ENCODE measurements at regions not wholly inside any gene's neighbourhood (a gene's known extent, or its start where the extent isn't known, plus 50 kb on each side); places are given as distances from the start of the nearest gene placed in this dataset.

GRCh38 chr5:174191850-174192655, 146.5 kb downstream of the NSG2 start:
- no peak overlapping the region for H2AFZ ChIP-seq (ENCODE audit: low read length)
- no peaks in the 10 kb centered on the region for H3K79me2 ChIP-seq (ENCODE audit: insufficient read depth, low read depth, low read length)
- H3K36me3 ChIP-seq (ENCODE audit: insufficient read depth, low read length) = no peaks in the 10 kb centered on the region
- H3K9me2 ChIP-seq (ENCODE audit: insufficient read depth, low read length) = no peaks in the 10 kb centered on the region
- H3K27ac ChIP-seq (ENCODE audit: low read depth, low read length, poor library complexity, severe bottlenecking) = no peak overlapping the region
- CTCF ChIA-PET (ENCODE audit: unreplicated experiment) = no interaction called here
- TF ChIP-seq CTCF (conservative IDR thresholded peaks at IDR 0.05; ENCODE audit: low read length) (no peak), EZH2phosphoT487 (IDR thresholded peaks at IDR 0.05; ENCODE audit: borderline replicate concordance, low read depth, low read length) (no peak)
- intact Hi-C loops (cut with micrococcal nuclease; ENCODE audit: unreplicated experiment) = no loop called here
- POLR2A ChIA-PET = interaction anchor here (0.7 kb wide), 1 partner anchor 22 kb away, joined by 3 read pairs; no protein-coding TSS in a partner anchor
- no peak for DNase-seq (ENCODE audit: low spot score)
- H4K20me1 ChIP-seq (ENCODE audit: insufficient read depth, low read length) = no peaks in the 10 kb centered on the region
- no peak overlapping the region for H3K4me3 ChIP-seq (ENCODE audit: low read depth, low read length, poor library complexity, severe bottlenecking)
- no peaks in the 10 kb centered on the region for H3K4me1 ChIP-seq (ENCODE audit: insufficient read depth, low read length, poor library complexity, severe bottlenecking)
- no TSS peak for BruUV-seq (replicated peaks)
- H3K4me2 ChIP-seq (ENCODE audit: low read length) = no peak overlapping the region
- H3K9me3 ChIP-seq (ENCODE audit: low read length) = no peaks in the 10 kb centered on the region

- ChIA-PET CTCF (ENCODE audit: unreplicated experiment) (no interaction called here), POLR2A (interaction anchor here (0.7 kb wide), 1 partner anchor 23 kb away, joined by 3 read pairs; no protein-coding TSS in a partner anchor)
- DNase-seq (ENCODE audit: low spot score) = no peak
- no peaks in the 10 kb centered on the region for H3K9me3 ChIP-seq (ENCODE audit: low read length)
- H3K27ac ChIP-seq (ENCODE audit: low read depth, low read length, poor library complexity, severe bottlenecking) = no peak overlapping the region
- intact Hi-C loops (cut with micrococcal nuclease; ENCODE audit: unreplicated experiment) = no loop called here
- no peaks in the 10 kb centered on the region for H3K36me3 ChIP-seq (ENCODE audit: insufficient read depth, low read length)
- H4K20me1 ChIP-seq (ENCODE audit: insufficient read depth, low read length) = no peaks in the 10 kb centered on the region
- no peaks in the 10 kb centered on the region for H3K4me1 ChIP-seq (ENCODE audit: insufficient read depth, low read length, poor library complexity, severe bottlenecking)
- TF ChIP-seq CTCF (conservative IDR thresholded peaks at IDR 0.05; ENCODE audit: low read length) (no peak), EZH2phosphoT487 (IDR thresholded peaks at IDR 0.05; ENCODE audit: borderline replicate concordance, low read depth, low read length) (no peak)
- H2AFZ ChIP-seq (ENCODE audit: low read length) = no peak overlapping the region
- no TSS peak for BruUV-seq (replicated peaks)
- no peaks in the 10 kb centered on the region for H3K79me2 ChIP-seq (ENCODE audit: insufficient read depth, low read depth, low read length)
- H3K4me2 ChIP-seq (ENCODE audit: low read length) = no peak overlapping the region
- H3K9me2 ChIP-seq (ENCODE audit: insufficient read depth, low read length) = no peaks in the 10 kb centered on the region
- no peak overlapping the region for H3K4me3 ChIP-seq (ENCODE audit: low read depth, low read length, poor library complexity, severe bottlenecking)
Measured at GRCh38 chr5:174192901-174193300, 147.4 kb downstream of the NSG2 start.

GRCh38 chr5:174195517-174195916, 150.0 kb downstream of the NSG2 start:
- CTCF ChIA-PET (ENCODE audit: unreplicated experiment) = no interaction called here
- no peaks in the 10 kb centered on the region for H4K20me1 ChIP-seq (ENCODE audit: insufficient read depth, low read length)
- H3K9me2 ChIP-seq (ENCODE audit: insufficient read depth, low read length) = no peaks in the 10 kb centered on the region
- no peak for DNase-seq (ENCODE audit: low spot score)
- intact Hi-C loops (cut with micrococcal nuclease; ENCODE audit: unreplicated experiment) = no loop called here
- H3K9me3 ChIP-seq (ENCODE audit: low read length) = no peaks in the 10 kb centered on the region
- no peaks in the 10 kb centered on the region for H3K36me3 ChIP-seq (ENCODE audit: insufficient read depth, low read length)
- TF ChIP-seq EZH2phosphoT487 (IDR thresholded peaks at IDR 0.05; ENCODE audit: borderline replicate concordance, low read depth, low read length) (no peak), CTCF (conservative IDR thresholded peaks at IDR 0.05; ENCODE audit: low read length) (no peak)
- H3K79me2 ChIP-seq (ENCODE audit: insufficient read depth, low read depth, low read length) = no peaks in the 10 kb centered on the region
- POLR2A ChIA-PET = no interaction called here
- no peak overlapping the region for H3K4me3 ChIP-seq (ENCODE audit: low read depth, low read length, poor library complexity, severe bottlenecking)
- H3K4me1 ChIP-seq (ENCODE audit: insufficient read depth, low read length, poor library complexity, severe bottlenecking) = no peaks in the 10 kb centered on the region
- H3K27ac ChIP-seq (ENCODE audit: low read depth, low read length, poor library complexity, severe bottlenecking) = no peak overlapping the region
- H3K4me2 ChIP-seq (ENCODE audit: low read length) = no peak overlapping the region
- no peak overlapping the region for H2AFZ ChIP-seq (ENCODE audit: low read length)
- no TSS peak for BruUV-seq (replicated peaks)

Data from OCI-LY7 (cell line).